Upper lobe of left lung (tissue), 4 donors: ENCODE measurements at regions not wholly inside any gene's neighbourhood (a gene's known extent, or its start where the extent isn't known, plus 50 kb on each side); places are given as distances from the start of the nearest gene placed in this dataset.

ENCODE experiments used
- EP300 ChIP-seq, 4 donors: sonication (generic); formaldehyde crosslinking; IDR thresholded peaks; one replicate each; pipeline ENCODE4 v1.5.1; 2017; ENCODE audit warnings: antibody characterized with exemption in 4 of 4, control low read depth in 2 of 4
- POLR2A ChIP-seq, 4 donors: fragments of 450-650 bp; IDR thresholded peaks; one replicate each; pipeline ENCODE4 v1.5.1; 2016 to 2017; ENCODE audit warnings: antibody characterized with exemption in 4 of 4, mild to moderate bottlenecking in 2 of 4
- POLR2AphosphoS5 ChIP-seq, 2 donors: sonication (generic); formaldehyde crosslinking; IDR thresholded peaks; one replicate each; pipeline ENCODE4 v1.5.1; 2017; ENCODE audit warnings: antibody characterized with exemption in 2 of 2

GRCh38 chr5:27387535-27388073 is 349.2 kb upstream of the CDH9 start:
- TF ChIP-seq EP300 (IDR thresholded peaks at IDR 0.05): no peak
- TF ChIP-seq POLR2A (IDR thresholded peaks at IDR 0.05): no peak
- TF ChIP-seq POLR2AphosphoS5 (IDR thresholded peaks at IDR 0.05): no peak
